Transverse colon (tissue), 4 donors: ENCODE measurements at regions not wholly inside any gene's neighbourhood (a gene's known extent, or its start where the extent isn't known, plus 50 kb on each side); places are given as distances from the start of the nearest gene placed in this dataset.

ENCODE experiments used
- CTCF ChIP-seq, 5 experiments: fragments of 200-600 bp in 3 of 5; fragments of 450-650 bp in 2 of 5; sonication (generic) in 3 of 5; IDR thresholded peaks; 1 replicate in 2 of 5; 2 replicates in 3 of 5; pipeline ENCODE4 v1.5.1; 2016 to 2017; ENCODE audit warnings: antibody characterized with exemption in 5 of 5, inconsistent platforms in 3 of 5, mild to moderate bottlenecking in 2 of 5, moderate library complexity in 1 of 5
- EP300 ChIP-seq: sonication (generic); formaldehyde crosslinking; IDR thresholded peaks from one replicate; pipeline ENCODE4 v1.6.1; 2017; ENCODE audit warnings: antibody characterized with exemption, low read depth
- POLR2A ChIP-seq: fragments of 450-650 bp; IDR thresholded peaks from one replicate; pipeline ENCODE4 v1.6.1; 2016; ENCODE audit warnings: antibody characterized with exemption, mild to moderate bottlenecking, moderate library complexity
- POLR2AphosphoS5 ChIP-seq, 3 donors: sonication (generic); formaldehyde crosslinking; IDR thresholded peaks; one replicate each; pipeline ENCODE4 v1.6.1; 2016; ENCODE audit warnings: antibody characterized with exemption in 3 of 3

- TF ChIP-seq POLR2A (no peak), CTCF (IDR thresholded peaks at IDR 0.05) (no peak), EP300 (no peak), POLR2AphosphoS5 (IDR thresholded peaks at IDR 0.05) (no peak)
Observed at GRCh38 chr4:141815646-141816045, 179.3 kb downstream of the IL15 start.
